Ishikawa (cell line): ENCODE measurements at regions not wholly inside any gene's neighbourhood (a gene's known extent, or its start where the extent isn't known, plus 50 kb on each side); places are given as distances from the start of the nearest gene placed in this dataset.

ENCODE experiments used
- CEBPB ChIP-seq: IDR thresholded peaks from 2 replicates; pipeline ENCODE4 v1.6.1; 2012
- CREB1 ChIP-seq: IDR thresholded peaks from 2 replicates; pipeline ENCODE4 v1.6.1; 2012; ENCODE audit warnings: low read depth
- EGR1 ChIP-seq: IDR thresholded peaks from 2 replicates; pipeline ENCODE4 v1.6.1; 2012
- EP300 ChIP-seq: IDR thresholded peaks from 2 replicates; pipeline ENCODE4 v1.6.1; 2012; ENCODE audit warnings: borderline replicate concordance
- FOXM1 ChIP-seq: IDR thresholded peaks from 2 replicates; pipeline ENCODE4 v1.6.1; 2012; ENCODE audit warnings: low read depth, borderline replicate concordance
- NFIC ChIP-seq: IDR thresholded peaks from 2 replicates; pipeline ENCODE4 v1.6.1; 2012
- RAD21 ChIP-seq: IDR thresholded peaks from 2 replicates; pipeline ENCODE4 v1.6.1; 2012; ENCODE audit warnings: low read depth
- TAF1 ChIP-seq: IDR thresholded peaks from 2 replicates; pipeline ENCODE4 v1.6.1; 2012; ENCODE audit warnings: low read depth, mild to moderate bottlenecking
- TCF12 ChIP-seq: IDR thresholded peaks from 2 replicates; pipeline ENCODE4 v1.6.1; 2012; ENCODE audit warnings: low read depth
- TEAD4 ChIP-seq: IDR thresholded peaks from 2 replicates; pipeline ENCODE4 v1.6.1; 2012
- YY1 ChIP-seq: IDR thresholded peaks from 2 replicates; pipeline ENCODE4 v1.6.1; 2012; ENCODE audit warnings: low read depth
- ZBTB7A ChIP-seq: IDR thresholded peaks from 2 replicates; pipeline ENCODE4 v1.6.1; 2012; ENCODE audit warnings: low read depth
- TF ChIP-seq, protein P1 (sequence below): IDR thresholded peaks from 2 replicates; pipeline ENCODE4 v1.6.1; 2012
- TF ChIP-seq, protein P2 (sequence below): IDR thresholded peaks from 2 replicates; pipeline ENCODE4 v1.6.1; 2012; ENCODE audit warnings: low read depth, mild to moderate bottlenecking
- TF ChIP-seq, protein P3 (sequence below): IDR thresholded peaks from 2 replicates; pipeline ENCODE4 v1.6.1; 2012

DNA sequence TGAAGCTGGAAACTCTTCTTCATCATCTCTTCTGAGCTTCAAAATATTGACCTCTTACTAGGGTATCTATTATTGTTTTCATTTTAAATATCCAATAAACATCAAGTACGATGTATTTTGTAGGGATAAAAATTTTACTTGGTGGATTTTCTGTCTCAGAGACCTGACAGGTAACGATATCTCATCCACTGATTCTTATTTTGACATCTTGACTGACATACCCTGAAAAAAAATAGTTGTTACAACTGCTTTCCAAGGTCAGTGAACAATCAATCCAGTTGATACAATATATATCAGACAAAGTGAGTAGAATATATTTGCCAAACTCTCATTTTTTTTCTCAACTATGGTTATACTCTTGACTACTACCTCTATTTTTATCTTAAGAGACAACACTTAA lies 963.7 kb upstream of the CDH2 start:
- no peak for TF ChIP-seq EP300
- TF ChIP-seq, protein P1, sequence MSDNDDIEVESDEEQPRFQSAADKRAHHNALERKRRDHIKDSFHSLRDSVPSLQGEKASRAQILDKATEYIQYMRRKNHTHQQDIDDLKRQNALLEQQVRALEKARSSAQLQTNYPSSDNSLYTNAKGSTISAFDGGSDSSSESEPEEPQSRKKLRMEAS = no peak
- no peak for TF ChIP-seq TCF12
- no peak for TF ChIP-seq FOXM1
- TF ChIP-seq, protein P2, sequence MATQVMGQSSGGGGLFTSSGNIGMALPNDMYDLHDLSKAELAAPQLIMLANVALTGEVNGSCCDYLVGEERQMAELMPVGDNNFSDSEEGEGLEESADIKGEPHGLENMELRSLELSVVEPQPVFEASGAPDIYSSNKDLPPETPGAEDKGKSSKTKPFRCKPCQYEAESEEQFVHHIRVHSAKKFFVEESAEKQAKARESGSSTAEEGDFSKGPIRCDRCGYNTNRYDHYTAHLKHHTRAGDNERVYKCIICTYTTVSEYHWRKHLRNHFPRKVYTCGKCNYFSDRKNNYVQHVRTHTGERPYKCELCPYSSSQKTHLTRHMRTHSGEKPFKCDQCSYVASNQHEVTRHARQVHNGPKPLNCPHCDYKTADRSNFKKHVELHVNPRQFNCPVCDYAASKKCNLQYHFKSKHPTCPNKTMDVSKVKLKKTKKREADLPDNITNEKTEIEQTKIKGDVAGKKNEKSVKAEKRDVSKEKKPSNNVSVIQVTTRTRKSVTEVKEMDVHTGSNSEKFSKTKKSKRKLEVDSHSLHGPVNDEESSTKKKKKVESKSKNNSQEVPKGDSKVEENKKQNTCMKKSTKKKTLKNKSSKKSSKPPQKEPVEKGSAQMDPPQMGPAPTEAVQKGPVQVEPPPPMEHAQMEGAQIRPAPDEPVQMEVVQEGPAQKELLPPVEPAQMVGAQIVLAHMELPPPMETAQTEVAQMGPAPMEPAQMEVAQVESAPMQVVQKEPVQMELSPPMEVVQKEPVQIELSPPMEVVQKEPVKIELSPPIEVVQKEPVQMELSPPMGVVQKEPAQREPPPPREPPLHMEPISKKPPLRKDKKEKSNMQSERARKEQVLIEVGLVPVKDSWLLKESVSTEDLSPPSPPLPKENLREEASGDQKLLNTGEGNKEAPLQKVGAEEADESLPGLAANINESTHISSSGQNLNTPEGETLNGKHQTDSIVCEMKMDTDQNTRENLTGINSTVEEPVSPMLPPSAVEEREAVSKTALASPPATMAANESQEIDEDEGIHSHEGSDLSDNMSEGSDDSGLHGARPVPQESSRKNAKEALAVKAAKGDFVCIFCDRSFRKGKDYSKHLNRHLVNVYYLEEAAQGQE = no peak
- no peak for TF ChIP-seq TAF1
- TF ChIP-seq ZBTB7A = no peak
- no peak for TF ChIP-seq CEBPB
- TF ChIP-seq YY1 = no peak
- no peak for TF ChIP-seq RAD21
- TF ChIP-seq, protein P3, sequence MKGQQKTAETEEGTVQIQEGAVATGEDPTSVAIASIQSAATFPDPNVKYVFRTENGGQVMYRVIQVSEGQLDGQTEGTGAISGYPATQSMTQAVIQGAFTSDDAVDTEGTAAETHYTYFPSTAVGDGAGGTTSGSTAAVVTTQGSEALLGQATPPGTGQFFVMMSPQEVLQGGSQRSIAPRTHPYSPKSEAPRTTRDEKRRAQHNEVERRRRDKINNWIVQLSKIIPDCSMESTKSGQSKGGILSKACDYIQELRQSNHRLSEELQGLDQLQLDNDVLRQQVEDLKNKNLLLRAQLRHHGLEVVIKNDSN = no peak
- TF ChIP-seq CREB1 = no peak
- TF ChIP-seq EGR1 = no peak
- TF ChIP-seq NFIC = no peak
- no peak for TF ChIP-seq TEAD4

DNA sequence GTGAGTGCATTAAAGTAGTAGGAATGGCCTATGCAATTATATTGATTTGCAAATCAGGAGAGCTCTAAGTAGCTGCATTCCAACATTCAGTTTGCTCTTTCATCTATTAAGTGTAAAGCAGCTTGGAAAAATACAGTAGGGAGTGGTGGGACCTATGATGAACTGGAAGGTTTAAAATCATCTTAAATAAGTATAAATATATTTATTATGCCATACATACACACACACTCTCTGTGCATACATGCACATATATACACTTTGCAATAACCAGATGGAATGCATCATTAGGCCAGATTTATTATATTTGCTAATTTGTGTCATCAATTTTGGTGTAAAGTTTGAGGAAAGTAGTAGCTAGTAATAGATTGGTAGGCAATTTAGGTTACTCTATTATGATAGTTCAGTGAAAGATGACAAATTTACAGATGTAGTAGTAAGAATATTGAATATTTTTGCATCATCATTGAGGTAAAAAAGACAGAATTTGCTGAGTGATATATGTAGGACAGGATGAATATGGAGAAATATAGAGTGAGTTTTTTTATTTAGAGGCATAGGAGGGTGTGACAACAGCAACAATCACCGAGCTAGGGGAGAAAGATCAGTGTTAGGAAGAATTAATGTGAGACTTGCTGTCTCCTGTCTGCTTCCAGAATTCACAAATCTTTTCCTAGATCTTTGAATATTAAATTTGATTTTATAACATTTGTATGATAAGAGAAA lies 961.0 kb upstream of the CDH2 start:
- TF ChIP-seq, protein P2 = no peak
- no peak for TF ChIP-seq ZBTB7A
- TF ChIP-seq, protein P3 = no peak
- no peak for TF ChIP-seq EGR1
- TF ChIP-seq CEBPB = no peak
- TF ChIP-seq RAD21 = no peak
- TF ChIP-seq EP300 = no peak
- TF ChIP-seq, protein P1 = no peak
- TF ChIP-seq NFIC = no peak
- TF ChIP-seq YY1 = no peak
- TF ChIP-seq FOXM1 = no peak
- TF ChIP-seq CREB1 = no peak
- no peak for TF ChIP-seq TAF1
- TF ChIP-seq TCF12 = no peak
- no peak for TF ChIP-seq TEAD4

DNA sequence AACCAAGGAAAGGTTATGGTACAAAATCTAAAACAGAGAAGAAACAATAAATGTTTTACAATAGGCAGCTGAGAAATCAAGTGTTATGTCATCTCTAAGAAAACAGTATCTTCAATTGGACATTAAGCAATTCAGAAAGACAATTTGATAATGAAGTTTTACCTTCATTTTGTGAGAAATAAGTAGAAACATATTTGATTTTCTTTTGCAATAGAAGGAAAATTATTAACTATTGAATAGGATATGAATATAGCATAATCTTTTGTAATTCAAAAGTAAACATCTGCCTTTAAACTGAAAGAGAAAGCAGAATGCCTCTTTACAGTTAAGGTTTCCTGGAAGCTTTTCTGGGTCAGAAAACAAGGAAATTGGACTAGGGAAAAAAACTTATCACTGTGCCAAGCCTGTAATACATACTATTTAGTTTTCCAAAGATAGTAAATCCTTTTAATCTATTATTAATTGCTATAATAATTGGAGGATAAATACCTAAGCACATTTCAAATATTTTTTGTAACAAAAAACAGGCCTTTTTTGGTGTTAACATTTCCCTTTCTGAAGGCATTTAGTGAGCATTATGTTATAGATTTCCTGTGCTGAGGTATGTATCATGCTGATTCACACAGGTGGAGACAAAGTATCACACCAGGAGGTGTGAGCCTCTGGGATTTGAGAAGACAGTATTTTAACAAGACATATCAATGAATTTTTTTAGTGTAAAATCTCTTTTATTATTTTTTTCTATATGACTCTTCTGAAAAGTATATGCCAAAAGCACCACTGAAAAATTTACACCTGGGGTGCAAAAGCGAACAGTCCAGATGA lies 947.0 kb upstream of the CDH2 start:
- TF ChIP-seq, protein P1 = no peak
- no peak for TF ChIP-seq CREB1

DNA sequence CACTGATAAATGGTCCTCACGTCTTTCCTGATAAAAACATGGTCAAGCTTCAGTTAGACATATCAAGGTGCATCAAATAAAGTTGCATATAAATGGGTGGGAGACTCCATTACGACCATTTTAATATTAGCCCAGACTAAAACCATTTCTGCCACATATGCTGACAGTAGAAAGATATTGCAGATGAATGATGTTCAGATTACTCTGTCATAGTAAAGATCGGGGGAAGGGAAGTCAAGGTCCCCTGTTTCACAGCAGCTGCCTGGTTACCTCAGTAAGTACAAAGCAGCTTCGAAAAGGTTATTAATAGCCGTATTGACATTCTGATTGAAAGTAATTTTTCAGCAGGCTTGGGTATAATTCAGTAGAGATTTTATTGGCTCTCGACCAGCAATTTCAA lies 927.7 kb upstream of the CDH2 start:
- TF ChIP-seq, protein P3 = no peak
- no peak for TF ChIP-seq ZBTB7A
- no peak for TF ChIP-seq TEAD4

DNA sequence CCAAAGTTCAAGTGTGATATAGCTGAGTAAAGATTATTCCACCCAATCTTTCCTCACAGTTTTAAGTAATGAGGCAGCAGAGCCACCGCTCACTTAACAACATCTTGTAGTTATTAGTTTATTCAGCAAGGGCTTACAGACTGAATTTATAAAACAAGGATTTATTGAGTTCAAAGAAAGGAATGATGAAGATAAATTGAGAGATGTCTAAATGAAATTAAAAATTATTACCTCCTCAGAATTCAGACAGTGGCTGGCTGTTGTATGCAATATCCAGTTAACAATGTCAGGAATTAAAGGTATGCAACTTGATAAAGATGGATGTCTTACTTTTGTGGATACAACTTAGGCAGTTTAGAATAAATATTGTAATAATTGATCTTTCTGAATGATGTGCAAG lies 927.3 kb upstream of the CDH2 start:
- TF ChIP-seq EGR1 = no peak
- no peak for TF ChIP-seq YY1
- no peak for TF ChIP-seq CEBPB
- no peak for TF ChIP-seq RAD21
- TF ChIP-seq ZBTB7A = no peak
- no peak for TF ChIP-seq EP300
- no peak for TF ChIP-seq TEAD4
- no peak for TF ChIP-seq CREB1
- TF ChIP-seq, protein P1 = no peak
- no peak for TF ChIP-seq FOXM1
- TF ChIP-seq TAF1 = no peak
- TF ChIP-seq, protein P2 = no peak
- TF ChIP-seq, protein P3 = no peak
- no peak for TF ChIP-seq NFIC
